ENCODE measurements at regions not wholly inside any gene's neighbourhood (a gene's known extent, or its start where the extent isn't known, plus 50 kb on each side); places are given as distances from the start of the nearest gene placed in this dataset.

DNA sequence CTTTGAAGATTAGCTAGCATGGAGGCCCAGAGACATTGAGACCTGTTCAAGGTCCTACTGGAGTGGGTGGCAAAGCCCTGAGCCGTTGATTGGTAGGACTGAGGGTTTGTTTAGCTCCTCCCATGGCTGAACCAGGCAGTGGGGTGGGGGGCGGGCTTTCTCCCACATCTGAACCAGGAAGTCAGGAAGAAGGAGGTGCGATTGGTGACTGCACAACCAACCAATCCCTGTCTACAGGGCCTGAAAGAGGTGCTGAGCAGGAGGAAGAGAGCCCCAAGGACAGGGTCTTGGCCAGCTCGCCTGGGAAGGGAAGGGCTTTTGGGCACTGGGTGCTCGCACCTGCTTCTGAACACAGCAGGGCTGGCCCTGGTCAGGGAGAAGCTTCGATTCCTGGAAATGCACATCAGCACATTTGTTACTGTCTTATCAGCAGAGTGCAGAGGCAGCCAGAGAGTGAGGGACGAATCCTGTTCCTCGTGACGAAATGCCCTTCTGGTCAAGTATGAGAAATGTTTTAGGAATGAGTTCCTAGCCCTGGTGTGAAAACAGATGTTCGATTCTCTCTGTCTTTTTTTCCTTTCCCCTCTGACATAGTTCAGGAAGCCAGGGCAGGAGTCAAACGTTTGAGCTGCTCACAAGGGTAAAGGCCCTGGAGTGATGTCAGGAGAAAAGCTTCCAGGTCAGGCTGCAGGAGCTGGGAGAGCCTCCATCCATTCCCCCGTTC lies 294.8 kb upstream of the KLF4 start:
- Histone ChIP-seq H3K27ac (no peak overlapping the region), H3K9me3 (ENCODE audit: low read depth) (no peaks in the 10 kb centered on the region), H3K36me3 (no peaks in the 10 kb centered on the region), H3K27me3 (peaks cover 15% of the 10 kb centered on the region), H3K4me3 (no peak overlapping the region), H3K4me1 (ENCODE audit: low read depth) (no peaks in the 10 kb centered on the region)
- TF ChIP-seq, protein P1, sequence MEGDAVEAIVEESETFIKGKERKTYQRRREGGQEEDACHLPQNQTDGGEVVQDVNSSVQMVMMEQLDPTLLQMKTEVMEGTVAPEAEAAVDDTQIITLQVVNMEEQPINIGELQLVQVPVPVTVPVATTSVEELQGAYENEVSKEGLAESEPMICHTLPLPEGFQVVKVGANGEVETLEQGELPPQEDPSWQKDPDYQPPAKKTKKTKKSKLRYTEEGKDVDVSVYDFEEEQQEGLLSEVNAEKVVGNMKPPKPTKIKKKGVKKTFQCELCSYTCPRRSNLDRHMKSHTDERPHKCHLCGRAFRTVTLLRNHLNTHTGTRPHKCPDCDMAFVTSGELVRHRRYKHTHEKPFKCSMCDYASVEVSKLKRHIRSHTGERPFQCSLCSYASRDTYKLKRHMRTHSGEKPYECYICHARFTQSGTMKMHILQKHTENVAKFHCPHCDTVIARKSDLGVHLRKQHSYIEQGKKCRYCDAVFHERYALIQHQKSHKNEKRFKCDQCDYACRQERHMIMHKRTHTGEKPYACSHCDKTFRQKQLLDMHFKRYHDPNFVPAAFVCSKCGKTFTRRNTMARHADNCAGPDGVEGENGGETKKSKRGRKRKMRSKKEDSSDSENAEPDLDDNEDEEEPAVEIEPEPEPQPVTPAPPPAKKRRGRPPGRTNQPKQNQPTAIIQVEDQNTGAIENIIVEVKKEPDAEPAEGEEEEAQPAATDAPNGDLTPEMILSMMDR (IDR thresholded peaks at IDR 0.05; ENCODE audit: low read depth, low read length), result no peak
- DNase-seq (ENCODE audit: low read depth in 1 of 2, low spot score in 1 of 2), result peak; percentile 7 to 94

DNA sequence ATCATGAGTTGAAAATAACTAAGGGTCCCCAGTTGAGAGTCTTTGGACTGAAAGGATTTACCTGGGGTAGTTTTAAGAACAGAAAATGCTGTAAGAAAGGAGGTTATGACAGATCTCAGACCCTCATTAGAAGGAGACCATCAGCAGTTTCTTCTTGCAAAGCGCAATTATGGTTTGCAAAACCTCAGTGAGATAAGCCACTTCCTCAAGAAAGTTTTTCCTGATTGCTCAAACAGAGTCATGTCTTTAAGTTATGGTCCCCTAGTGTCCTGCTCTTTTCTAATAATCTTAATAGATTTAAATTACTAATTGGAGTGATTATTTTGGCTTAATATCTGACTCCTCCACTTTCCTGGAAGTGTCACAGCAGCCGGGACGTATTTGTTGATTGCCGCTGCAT lies 293.2 kb upstream of the KLF4 start:
- TF ChIP-seq, protein P1 (IDR thresholded peaks at IDR 0.05; ENCODE audit: low read depth, low read length), result no peak
- Histone ChIP-seq H3K27me3 (peaks cover 1% of the 10 kb centered on the region), H3K36me3 (no peaks in the 10 kb centered on the region), H3K4me1 (ENCODE audit: low read depth) (no peaks in the 10 kb centered on the region), H3K27ac (no peak overlapping the region), H3K9me3 (ENCODE audit: low read depth) (no peaks in the 10 kb centered on the region), H3K4me3 (no peak overlapping the region)
- peak in 1 of 2 donors; percentile 59 for DNase-seq (ENCODE audit: low read depth in 1 of 2, low spot score in 1 of 2)

GRCh38 chr9:107782381-107782780 lies 292.8 kb upstream of the KLF4 start:
- Histone ChIP-seq H3K27me3 (no peaks in the 10 kb centered on the region), H3K4me1 (ENCODE audit: low read depth) (no peaks in the 10 kb centered on the region), H3K9me3 (ENCODE audit: low read depth) (no peaks in the 10 kb centered on the region), H3K36me3 (no peaks in the 10 kb centered on the region), H3K27ac (no peak overlapping the region), H3K4me3 (no peak overlapping the region)
- TF ChIP-seq, protein P1 (IDR thresholded peaks at IDR 0.05; ENCODE audit: low read depth, low read length), result no peak
- DNase-seq (ENCODE audit: low read depth in 1 of 2, low spot score in 1 of 2), result peak in 1 of 2 donors; percentile 83

GRCh38 chr9:107780960-107781359 lies 291.4 kb upstream of the KLF4 start:
- H3K4me3 ChIP-seq, result no peak overlapping the region
- H3K36me3 ChIP-seq, result no peaks in the 10 kb centered on the region
- TF ChIP-seq, protein P1 (IDR thresholded peaks at IDR 0.05; ENCODE audit: low read depth, low read length), result no peak
- no peaks in the 10 kb centered on the region for H3K27me3 ChIP-seq
- no peaks in the 10 kb centered on the region for H3K4me1 ChIP-seq (ENCODE audit: low read depth)
- no peak for DNase-seq (ENCODE audit: low read depth in 1 of 2, low spot score in 1 of 2)
- H3K9me3 ChIP-seq (ENCODE audit: low read depth), result no peaks in the 10 kb centered on the region
- no peak overlapping the region for H3K27ac ChIP-seq

DNA sequence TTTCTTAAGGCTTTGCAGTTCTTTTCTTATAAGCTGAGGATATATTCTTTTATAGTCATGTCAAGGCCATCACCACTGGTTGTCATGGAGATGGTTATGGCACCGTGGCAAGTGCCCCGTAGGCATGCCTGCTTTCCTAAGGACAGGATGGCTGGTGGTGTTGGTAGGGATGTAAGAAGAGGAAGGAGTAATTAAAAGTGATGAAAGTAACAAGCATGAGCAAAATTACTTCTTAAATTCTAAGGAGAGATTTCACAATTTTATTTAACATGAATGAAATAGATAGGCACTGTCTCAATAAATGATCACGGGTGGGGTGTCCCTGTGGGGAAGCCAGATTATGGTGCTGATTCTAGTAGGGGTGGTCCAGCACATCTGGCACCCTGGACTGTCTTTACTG lies 290.2 kb upstream of the KLF4 start:
- H3K4me3 ChIP-seq, result no peak overlapping the region
- no peaks in the 10 kb centered on the region for H3K4me1 ChIP-seq (ENCODE audit: low read depth)
- no peaks in the 10 kb centered on the region for H3K9me3 ChIP-seq (ENCODE audit: low read depth)
- H3K27ac ChIP-seq, result no peak overlapping the region
- no peaks in the 10 kb centered on the region for H3K36me3 ChIP-seq
- no peaks in the 10 kb centered on the region for H3K27me3 ChIP-seq
- no peak for DNase-seq (ENCODE audit: low read depth in 1 of 2, low spot score in 1 of 2)
- TF ChIP-seq, protein P1 (IDR thresholded peaks at IDR 0.05; ENCODE audit: low read depth, low read length), result no peak
